ENCODE measurements at regions not wholly inside any gene's neighbourhood (a gene's known extent, or its start where the extent isn't known, plus 50 kb on each side); places are given as distances from the start of the nearest gene placed in this dataset.

DNA sequence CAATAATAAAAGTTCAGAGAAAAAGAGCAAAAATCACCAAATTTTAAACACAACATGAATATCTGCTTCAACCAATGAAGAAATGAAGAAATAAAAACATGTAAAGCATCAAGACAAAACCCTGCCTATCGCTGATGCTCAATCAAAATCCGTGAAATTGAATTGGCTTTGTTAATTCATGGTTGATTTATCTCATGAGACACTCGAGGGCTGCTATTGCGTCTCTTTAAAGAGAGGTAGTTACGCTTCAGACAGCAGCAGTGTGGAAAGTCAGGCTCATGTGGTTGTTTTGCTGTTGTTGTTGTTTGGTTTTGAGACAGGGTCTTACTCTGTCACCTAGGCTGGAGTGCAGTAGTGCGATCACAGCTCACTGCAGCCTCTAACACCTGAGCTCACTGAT lies 65.5 kb upstream of the RGS7 start:
- no peak for TF ChIP-seq CTCF (conservative IDR thresholded peaks at IDR 0.05)
- TF ChIP-seq EZH2 (IDR thresholded peaks at IDR 0.05; ENCODE audit: low read depth), result no peak
